ENCODE measurements at regions not wholly inside any gene's neighbourhood (a gene's known extent, or its start where the extent isn't known, plus 50 kb on each side); places are given as distances from the start of the nearest gene placed in this dataset.

DNA sequence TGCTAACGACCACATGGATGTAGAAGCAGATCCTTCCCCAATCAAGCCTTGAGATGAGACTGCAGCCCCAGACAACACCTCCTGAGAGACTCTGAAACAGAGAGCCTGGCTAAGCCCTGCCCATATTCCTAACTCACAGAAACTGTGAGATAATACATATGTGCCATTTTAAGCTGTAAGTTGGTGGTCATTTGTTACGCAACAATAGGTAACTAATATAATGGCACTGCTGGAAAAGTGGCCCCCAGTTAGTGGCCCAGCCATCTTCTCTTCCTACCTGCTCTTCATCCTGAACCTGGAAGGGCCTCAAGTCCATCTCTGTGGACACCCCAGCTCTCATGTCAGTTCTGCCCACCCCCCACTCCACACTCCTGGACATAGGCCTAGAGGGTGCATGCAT, 144.0 kb downstream of the TMEM17 start:
- WGBS: 97% methylated on average over 2 of the region's 2 CpGs
- Histone ChIP-seq H3K27me3 (ENCODE audit: control insufficient read depth in 4 of 4, insufficient read depth in 4 of 4, low read length in 3 of 4) (no peaks in the 10 kb centered on the region), H3K9ac (ENCODE audit: low read depth in 1 of 2, low read length in 2 of 2) (no peak overlapping the region), H3K4me1 (ENCODE audit: control insufficient read depth in 4 of 4, insufficient read depth in 4 of 4, low read length in 3 of 4) (no peaks in the 10 kb centered on the region), H3K4me3 (ENCODE audit: low read depth in 1 of 3, low read length in 3 of 3) (no peak overlapping the region), H3K9me3 (ENCODE audit: control insufficient read depth in 4 of 4, low read length in 3 of 4) (peaks cover 0 to 3% (median 0%) of the 10 kb centered on the region in 4 donors), H3K27ac (ENCODE audit: low read depth in 1 of 2, low read length in 2 of 2) (no peak overlapping the region), H3K36me3 (ENCODE audit: control insufficient read depth in 4 of 4, insufficient read depth in 3 of 4, low read depth in 1 of 4, low read length in 3 of 4) (no peaks in the 10 kb centered on the region)
- TF ChIP-seq YY1 (IDR thresholded peaks at IDR 0.05): no peak
- TF ChIP-seq JUND (IDR thresholded peaks at IDR 0.05): no peak
- no peak for TF ChIP-seq EGR1 (IDR thresholded peaks at IDR 0.05; ENCODE audit: low read depth in 2 of 2)
- no peak for TF ChIP-seq RXRA (IDR thresholded peaks at IDR 0.05)
- no peak for TF ChIP-seq RAD21 (IDR thresholded peaks at IDR 0.05)
- TF ChIP-seq NR2F2 (IDR thresholded peaks at IDR 0.05): no peak
- TF ChIP-seq SP1 (IDR thresholded peaks at IDR 0.05): no peak
- no peak for TF ChIP-seq TAF1 (conservative IDR thresholded peaks at IDR 0.05)
- no peak for TF ChIP-seq HNF4G (IDR thresholded peaks at IDR 0.05)
- TF ChIP-seq, protein P1, sequence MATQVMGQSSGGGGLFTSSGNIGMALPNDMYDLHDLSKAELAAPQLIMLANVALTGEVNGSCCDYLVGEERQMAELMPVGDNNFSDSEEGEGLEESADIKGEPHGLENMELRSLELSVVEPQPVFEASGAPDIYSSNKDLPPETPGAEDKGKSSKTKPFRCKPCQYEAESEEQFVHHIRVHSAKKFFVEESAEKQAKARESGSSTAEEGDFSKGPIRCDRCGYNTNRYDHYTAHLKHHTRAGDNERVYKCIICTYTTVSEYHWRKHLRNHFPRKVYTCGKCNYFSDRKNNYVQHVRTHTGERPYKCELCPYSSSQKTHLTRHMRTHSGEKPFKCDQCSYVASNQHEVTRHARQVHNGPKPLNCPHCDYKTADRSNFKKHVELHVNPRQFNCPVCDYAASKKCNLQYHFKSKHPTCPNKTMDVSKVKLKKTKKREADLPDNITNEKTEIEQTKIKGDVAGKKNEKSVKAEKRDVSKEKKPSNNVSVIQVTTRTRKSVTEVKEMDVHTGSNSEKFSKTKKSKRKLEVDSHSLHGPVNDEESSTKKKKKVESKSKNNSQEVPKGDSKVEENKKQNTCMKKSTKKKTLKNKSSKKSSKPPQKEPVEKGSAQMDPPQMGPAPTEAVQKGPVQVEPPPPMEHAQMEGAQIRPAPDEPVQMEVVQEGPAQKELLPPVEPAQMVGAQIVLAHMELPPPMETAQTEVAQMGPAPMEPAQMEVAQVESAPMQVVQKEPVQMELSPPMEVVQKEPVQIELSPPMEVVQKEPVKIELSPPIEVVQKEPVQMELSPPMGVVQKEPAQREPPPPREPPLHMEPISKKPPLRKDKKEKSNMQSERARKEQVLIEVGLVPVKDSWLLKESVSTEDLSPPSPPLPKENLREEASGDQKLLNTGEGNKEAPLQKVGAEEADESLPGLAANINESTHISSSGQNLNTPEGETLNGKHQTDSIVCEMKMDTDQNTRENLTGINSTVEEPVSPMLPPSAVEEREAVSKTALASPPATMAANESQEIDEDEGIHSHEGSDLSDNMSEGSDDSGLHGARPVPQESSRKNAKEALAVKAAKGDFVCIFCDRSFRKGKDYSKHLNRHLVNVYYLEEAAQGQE (IDR thresholded peaks at IDR 0.05): no peak
- no peak for TF ChIP-seq FOXA1 (IDR thresholded peaks at IDR 0.05)
- TF ChIP-seq, protein P2, sequence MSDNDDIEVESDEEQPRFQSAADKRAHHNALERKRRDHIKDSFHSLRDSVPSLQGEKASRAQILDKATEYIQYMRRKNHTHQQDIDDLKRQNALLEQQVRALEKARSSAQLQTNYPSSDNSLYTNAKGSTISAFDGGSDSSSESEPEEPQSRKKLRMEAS (IDR thresholded peaks at IDR 0.05): no peak
- TF ChIP-seq, protein P3, sequence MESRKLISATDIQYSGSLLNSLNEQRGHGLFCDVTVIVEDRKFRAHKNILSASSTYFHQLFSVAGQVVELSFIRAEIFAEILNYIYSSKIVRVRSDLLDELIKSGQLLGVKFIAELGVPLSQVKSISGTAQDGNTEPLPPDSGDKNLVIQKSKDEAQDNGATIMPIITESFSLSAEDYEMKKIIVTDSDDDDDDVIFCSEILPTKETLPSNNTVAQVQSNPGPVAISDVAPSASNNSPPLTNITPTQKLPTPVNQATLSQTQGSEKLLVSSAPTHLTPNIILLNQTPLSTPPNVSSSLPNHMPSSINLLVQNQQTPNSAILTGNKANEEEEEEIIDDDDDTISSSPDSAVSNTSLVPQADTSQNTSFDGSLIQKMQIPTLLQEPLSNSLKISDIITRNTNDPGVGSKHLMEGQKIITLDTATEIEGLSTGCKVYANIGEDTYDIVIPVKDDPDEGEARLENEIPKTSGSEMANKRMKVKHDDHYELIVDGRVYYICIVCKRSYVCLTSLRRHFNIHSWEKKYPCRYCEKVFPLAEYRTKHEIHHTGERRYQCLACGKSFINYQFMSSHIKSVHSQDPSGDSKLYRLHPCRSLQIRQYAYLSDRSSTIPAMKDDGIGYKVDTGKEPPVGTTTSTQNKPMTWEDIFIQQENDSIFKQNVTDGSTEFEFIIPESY (IDR thresholded peaks at IDR 0.05): no peak
- no peak for TF ChIP-seq GABPA (IDR thresholded peaks at IDR 0.05 in 1 of 2, conservative IDR thresholded peaks at IDR 0.05 in 1 of 2)
- TF ChIP-seq, protein P4, sequence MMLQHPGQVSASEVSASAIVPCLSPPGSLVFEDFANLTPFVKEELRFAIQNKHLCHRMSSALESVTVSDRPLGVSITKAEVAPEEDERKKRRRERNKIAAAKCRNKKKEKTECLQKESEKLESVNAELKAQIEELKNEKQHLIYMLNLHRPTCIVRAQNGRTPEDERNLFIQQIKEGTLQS (IDR thresholded peaks at IDR 0.05): no peak
- TF ChIP-seq, protein P5, sequence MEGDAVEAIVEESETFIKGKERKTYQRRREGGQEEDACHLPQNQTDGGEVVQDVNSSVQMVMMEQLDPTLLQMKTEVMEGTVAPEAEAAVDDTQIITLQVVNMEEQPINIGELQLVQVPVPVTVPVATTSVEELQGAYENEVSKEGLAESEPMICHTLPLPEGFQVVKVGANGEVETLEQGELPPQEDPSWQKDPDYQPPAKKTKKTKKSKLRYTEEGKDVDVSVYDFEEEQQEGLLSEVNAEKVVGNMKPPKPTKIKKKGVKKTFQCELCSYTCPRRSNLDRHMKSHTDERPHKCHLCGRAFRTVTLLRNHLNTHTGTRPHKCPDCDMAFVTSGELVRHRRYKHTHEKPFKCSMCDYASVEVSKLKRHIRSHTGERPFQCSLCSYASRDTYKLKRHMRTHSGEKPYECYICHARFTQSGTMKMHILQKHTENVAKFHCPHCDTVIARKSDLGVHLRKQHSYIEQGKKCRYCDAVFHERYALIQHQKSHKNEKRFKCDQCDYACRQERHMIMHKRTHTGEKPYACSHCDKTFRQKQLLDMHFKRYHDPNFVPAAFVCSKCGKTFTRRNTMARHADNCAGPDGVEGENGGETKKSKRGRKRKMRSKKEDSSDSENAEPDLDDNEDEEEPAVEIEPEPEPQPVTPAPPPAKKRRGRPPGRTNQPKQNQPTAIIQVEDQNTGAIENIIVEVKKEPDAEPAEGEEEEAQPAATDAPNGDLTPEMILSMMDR (IDR thresholded peaks at IDR 0.05; ENCODE audit: low read depth, low read length, missing input control): no peak
- DNase-seq (ENCODE audit: low spot score): no peak

All from liver (tissue), 8 donors.